Lower leg skin (tissue), 3 donors: ENCODE measurements at regions not wholly inside any gene's neighbourhood (a gene's known extent, or its start where the extent isn't known, plus 50 kb on each side); places are given as distances from the start of the nearest gene placed in this dataset.

Source experiments
- POLR2A ChIP-seq, 2 donors: fragments of 450-650 bp; IDR thresholded peaks; one replicate each; pipeline ENCODE4 v1.6.1; 2016 to 2017; ENCODE audit warnings: antibody characterized with exemption in 2 of 2, mild to moderate bottlenecking in 1 of 2, moderate library complexity in 1 of 2
- TF ChIP-seq, protein P1 (sequence below), 3 donors: fragments of 450-650 bp; IDR thresholded peaks; one replicate each; pipeline ENCODE4 v1.5.1; 2016; ENCODE audit warnings: antibody characterized with exemption in 3 of 3, mild to moderate bottlenecking in 3 of 3, moderate library complexity in 2 of 3

DNA sequence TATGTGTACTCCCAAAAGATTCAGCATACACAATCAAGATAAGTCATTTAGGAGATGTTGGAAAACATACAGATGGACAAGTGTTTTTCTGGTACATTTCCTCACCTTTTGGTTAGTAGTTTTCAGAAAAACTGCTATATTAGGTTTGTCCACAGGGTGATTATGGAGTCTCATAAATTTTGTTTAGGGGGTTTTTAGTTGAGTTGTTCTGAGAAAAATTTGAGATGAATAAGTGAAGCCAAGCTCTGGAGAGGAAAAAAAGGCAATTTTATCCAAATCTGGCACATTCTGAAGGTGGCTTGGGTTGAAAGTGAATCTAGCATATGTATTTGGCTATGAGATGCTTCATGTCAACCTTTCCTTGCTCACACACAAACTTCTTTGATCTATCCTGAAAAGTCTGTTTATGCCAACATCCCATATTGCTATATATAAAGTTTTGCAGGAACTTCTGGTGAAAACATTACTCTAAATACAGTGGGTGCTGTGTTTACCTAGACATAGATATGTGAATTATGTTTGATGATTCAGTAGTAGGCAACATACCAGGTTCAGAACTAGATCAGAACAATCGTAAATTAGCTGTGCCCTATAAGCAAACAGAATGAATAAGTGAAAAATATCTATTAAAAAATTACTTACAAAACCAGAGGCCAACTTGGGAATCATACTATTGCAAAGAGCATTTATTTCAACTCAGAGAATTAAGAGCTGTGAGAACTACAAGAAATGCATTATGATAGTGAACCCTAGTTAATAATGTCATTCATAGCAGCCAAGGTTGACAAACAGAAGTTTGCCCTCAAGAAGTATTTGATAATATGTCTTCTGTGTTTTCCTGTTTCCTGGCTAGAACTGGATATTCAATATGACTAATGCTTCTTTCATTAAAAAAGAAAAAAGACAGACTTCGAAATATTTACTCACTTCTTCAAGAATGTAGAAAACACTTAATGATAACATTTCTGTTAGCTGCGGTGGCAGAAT is 552.0 kb downstream of the IRS1 start:
- TF ChIP-seq, protein P1, sequence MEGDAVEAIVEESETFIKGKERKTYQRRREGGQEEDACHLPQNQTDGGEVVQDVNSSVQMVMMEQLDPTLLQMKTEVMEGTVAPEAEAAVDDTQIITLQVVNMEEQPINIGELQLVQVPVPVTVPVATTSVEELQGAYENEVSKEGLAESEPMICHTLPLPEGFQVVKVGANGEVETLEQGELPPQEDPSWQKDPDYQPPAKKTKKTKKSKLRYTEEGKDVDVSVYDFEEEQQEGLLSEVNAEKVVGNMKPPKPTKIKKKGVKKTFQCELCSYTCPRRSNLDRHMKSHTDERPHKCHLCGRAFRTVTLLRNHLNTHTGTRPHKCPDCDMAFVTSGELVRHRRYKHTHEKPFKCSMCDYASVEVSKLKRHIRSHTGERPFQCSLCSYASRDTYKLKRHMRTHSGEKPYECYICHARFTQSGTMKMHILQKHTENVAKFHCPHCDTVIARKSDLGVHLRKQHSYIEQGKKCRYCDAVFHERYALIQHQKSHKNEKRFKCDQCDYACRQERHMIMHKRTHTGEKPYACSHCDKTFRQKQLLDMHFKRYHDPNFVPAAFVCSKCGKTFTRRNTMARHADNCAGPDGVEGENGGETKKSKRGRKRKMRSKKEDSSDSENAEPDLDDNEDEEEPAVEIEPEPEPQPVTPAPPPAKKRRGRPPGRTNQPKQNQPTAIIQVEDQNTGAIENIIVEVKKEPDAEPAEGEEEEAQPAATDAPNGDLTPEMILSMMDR (IDR thresholded peaks at IDR 0.05), result no peak
- no peak for TF ChIP-seq POLR2A (IDR thresholded peaks at IDR 0.05)
